ENCODE measurements at regions not wholly inside any gene's neighbourhood (a gene's known extent, or its start where the extent isn't known, plus 50 kb on each side); places are given as distances from the start of the nearest gene placed in this dataset.

- DNase-seq (ENCODE audit: low spot score): no peak
- Histone ChIP-seq H3K4me3 (no peak overlapping the region), H3K27ac (peak overlapping the region; percentile 62)
- TF ChIP-seq CTCF (IDR thresholded peaks at IDR 0.05): no peak
These were observed 186.6 kb upstream of the EEA1 start for GRCh38 chr12:93115646-93116045.

GRCh38 chr12:93116632-93117031 is 187.5 kb upstream of the EEA1 start:
- no peak overlapping the region for H3K4me3 ChIP-seq
- no peak overlapping the region for H3K27ac ChIP-seq
- TF ChIP-seq CTCF (IDR thresholded peaks at IDR 0.05): no peak
- DNase-seq (ENCODE audit: low spot score): no peak

GRCh38 chr12:93121729-93122488 is 192.8 kb upstream of the EEA1 start:
- no peak overlapping the region for H3K4me3 ChIP-seq
- TF ChIP-seq CTCF (IDR thresholded peaks at IDR 0.05): no peak
- no peak overlapping the region for H3K27ac ChIP-seq
- DNase-seq (ENCODE audit: low spot score): no peak

GRCh38 chr12:93122569-93123091 is 193.5 kb upstream of the EEA1 start:
- no peak overlapping the region for H3K27ac ChIP-seq
- no peak for DNase-seq (ENCODE audit: low spot score)

GRCh38 chr12:93125126-93125525 is 196.0 kb upstream of the EEA1 start:
- no peak overlapping the region for H3K4me3 ChIP-seq
- DNase-seq (ENCODE audit: low spot score): no peak
- H3K27ac ChIP-seq: peak overlapping the region; percentile 85 to 89
- TF ChIP-seq CTCF (IDR thresholded peaks at IDR 0.05): no peak

More at GRCh38 chr12:93122569-93123091, 193.5 kb upstream of the EEA1 start:
- no peak overlapping the region for H3K4me3 ChIP-seq
- no peak for TF ChIP-seq CTCF (IDR thresholded peaks at IDR 0.05)

GRCh38 chr12:93126069-93126474 is 197.0 kb upstream of the EEA1 start:
- no peak for TF ChIP-seq CTCF (IDR thresholded peaks at IDR 0.05)

GRCh38 chr12:93127107-93127560 is 198.0 kb upstream of the EEA1 start:
- Histone ChIP-seq H3K4me3 (peak overlapping the region; percentile 9), H3K27ac (peak overlapping the region; percentile 85 to 89)
- TF ChIP-seq CTCF (IDR thresholded peaks at IDR 0.05): no peak
- peak; percentile 92 for DNase-seq (ENCODE audit: low spot score)

More at GRCh38 chr12:93126069-93126474, 197.0 kb upstream of the EEA1 start:
- Histone ChIP-seq H3K4me3 (no peak overlapping the region), H3K27ac (peak overlapping the region; percentile 85 to 89)
- DNase-seq (ENCODE audit: low spot score): no peak
